ENCODE measurements at regions not wholly inside any gene's neighbourhood (a gene's known extent, or its start where the extent isn't known, plus 50 kb on each side); places are given as distances from the start of the nearest gene placed in this dataset.

DNA sequence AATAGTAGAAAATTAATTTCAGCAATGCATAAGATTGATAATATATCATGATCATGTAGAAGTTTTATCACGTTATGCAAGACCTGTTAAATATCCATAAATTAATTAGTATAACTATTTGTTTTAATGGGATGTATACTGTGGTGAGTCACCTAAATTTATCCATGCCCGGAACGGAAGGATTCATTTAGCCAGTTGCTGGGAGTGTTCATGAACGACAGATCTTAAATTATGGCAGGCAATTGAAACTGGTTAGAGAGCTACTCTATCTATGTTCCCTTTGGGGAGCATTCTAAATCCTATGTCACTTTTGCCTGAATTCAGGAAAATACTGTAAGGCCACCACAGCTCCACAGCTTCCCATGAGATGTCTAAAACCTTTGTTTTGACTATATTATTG, 1950.5 kb upstream of the AGA start:
- TF ChIP-seq, protein P1, sequence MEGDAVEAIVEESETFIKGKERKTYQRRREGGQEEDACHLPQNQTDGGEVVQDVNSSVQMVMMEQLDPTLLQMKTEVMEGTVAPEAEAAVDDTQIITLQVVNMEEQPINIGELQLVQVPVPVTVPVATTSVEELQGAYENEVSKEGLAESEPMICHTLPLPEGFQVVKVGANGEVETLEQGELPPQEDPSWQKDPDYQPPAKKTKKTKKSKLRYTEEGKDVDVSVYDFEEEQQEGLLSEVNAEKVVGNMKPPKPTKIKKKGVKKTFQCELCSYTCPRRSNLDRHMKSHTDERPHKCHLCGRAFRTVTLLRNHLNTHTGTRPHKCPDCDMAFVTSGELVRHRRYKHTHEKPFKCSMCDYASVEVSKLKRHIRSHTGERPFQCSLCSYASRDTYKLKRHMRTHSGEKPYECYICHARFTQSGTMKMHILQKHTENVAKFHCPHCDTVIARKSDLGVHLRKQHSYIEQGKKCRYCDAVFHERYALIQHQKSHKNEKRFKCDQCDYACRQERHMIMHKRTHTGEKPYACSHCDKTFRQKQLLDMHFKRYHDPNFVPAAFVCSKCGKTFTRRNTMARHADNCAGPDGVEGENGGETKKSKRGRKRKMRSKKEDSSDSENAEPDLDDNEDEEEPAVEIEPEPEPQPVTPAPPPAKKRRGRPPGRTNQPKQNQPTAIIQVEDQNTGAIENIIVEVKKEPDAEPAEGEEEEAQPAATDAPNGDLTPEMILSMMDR (IDR thresholded peaks at IDR 0.05; ENCODE audit: low read depth, low read length), result no peak

DNA sequence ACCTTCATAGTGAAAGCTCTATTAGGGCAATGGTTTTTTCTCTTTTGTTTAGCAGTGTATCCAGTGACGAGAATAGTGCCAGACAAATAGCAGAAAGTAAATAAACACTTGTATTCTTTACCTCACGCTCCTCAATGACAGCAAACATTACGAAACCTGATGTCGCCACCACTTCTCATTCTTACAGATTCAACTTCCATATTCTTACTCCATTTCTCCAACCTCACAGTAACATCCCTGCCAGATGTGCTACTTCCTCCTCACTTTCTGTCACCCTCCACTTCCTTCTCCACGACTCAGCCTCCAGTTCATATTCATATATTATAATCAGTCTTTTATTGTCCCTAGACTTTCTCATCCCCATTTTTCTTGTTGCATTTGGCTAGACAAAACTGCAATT, 1956.2 kb upstream of the AGA start:
- no peak for DNase-seq
- Histone ChIP-seq H3K4me3 (ENCODE audit: low read depth, low read length) (no peak overlapping the region), H3K9me3 (ENCODE audit: severe bottlenecking) (no peaks in the 10 kb centered on the region), H3K36me3 (no peaks in the 10 kb centered on the region), H3K27me3 (ENCODE audit: insufficient read depth, low read depth, severe bottlenecking) (peaks cover 63% of the 10 kb centered on the region), H3K27ac (no peak overlapping the region)
- TF ChIP-seq, protein P1 (IDR thresholded peaks at IDR 0.05; ENCODE audit: low read depth, low read length), result no peak

More for the DNA sequence above, 1950.5 kb upstream of the AGA start:
- Histone ChIP-seq H3K9me3 (ENCODE audit: severe bottlenecking) (no peaks in the 10 kb centered on the region), H3K27ac (no peak overlapping the region), H3K36me3 (no peaks in the 10 kb centered on the region), H3K27me3 (ENCODE audit: insufficient read depth, low read depth, severe bottlenecking) (peaks cover 47% of the 10 kb centered on the region), H3K4me3 (ENCODE audit: low read depth, low read length) (no peak overlapping the region)
- DNase-seq, result no peak

DNA sequence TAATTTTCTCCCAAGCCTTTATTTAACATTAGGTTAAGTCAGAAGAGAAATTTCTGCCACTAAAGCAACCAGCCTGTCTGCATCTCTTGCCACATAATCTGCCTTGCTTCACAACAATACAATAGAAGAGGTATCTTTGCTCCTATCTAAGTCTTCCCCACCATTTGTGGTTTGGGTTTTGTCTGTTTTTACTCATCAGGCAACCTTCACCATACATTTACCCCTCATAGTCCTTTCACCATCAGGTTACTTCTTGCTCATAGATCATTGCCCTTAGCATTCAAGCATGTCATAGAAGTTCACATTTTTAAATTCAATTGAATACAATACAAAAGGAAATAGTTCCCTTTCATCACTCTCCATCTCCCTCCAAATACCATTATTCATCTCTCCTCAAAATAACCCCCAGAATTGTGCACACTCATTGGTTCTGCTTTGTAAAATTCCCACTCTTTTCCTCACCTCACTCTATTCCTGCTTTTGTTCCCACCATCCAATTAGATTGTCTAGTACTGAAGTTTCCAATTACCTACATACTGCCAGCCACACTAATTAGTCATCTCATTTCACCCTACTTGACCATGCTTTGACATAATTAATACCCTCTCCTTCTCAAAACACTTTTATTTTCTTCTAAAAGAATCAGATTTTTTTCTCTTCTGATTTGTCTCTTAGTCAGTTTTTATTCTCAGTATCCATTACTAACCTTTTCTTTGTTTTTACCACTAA, 1957.0 kb upstream of the AGA start:
- TF ChIP-seq, protein P1 (IDR thresholded peaks at IDR 0.05; ENCODE audit: low read depth, low read length), result no peak
- Histone ChIP-seq H3K9me3 (ENCODE audit: severe bottlenecking) (no peaks in the 10 kb centered on the region), H3K36me3 (no peaks in the 10 kb centered on the region), H3K27me3 (ENCODE audit: insufficient read depth, low read depth, severe bottlenecking) (peaks cover 63% of the 10 kb centered on the region), H3K27ac (no peak overlapping the region), H3K4me3 (ENCODE audit: low read depth, low read length) (no peak overlapping the region)
- DNase-seq, result no peak

DNA sequence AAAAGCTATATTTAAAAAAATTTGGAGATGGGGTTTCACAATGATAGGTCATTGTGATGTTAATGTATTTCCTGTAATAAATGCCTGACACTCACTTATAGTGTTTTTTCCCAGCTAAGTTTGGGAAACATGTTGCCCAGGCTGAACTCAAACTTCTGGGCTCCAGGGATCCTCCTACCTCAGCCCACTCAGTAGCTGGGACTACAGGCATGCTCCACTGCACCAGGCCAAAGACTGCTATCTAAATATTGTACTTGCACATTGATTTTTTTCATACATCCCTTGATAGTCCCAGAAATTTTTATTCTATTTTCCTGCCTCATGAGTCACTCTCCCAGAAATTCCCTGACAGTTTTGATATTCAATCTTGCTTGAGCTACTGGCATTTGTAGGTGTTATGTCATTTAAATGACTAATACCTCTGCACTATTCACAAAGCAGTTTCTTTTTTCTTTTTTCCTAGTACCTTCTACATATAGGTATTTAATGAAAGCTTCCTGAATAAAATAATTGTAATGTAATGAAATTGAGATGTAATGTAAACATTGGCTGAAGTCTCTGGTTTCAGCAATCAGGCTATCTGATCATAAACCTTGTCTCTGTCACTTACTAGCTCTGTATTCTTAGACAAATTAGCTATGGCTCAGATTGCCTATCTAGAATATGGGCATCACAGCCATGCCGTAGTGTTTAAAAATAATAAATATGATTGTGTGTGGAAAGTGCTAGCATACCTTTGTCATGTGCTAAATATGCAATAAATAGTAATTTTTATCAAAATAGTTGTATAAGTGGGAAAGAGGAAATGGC, 1973.0 kb upstream of the AGA start:
- Histone ChIP-seq H3K9me3 (ENCODE audit: severe bottlenecking) (no peaks in the 10 kb centered on the region), H3K36me3 (no peaks in the 10 kb centered on the region), H3K27ac (no peak overlapping the region), H3K4me3 (ENCODE audit: low read depth, low read length) (no peak overlapping the region), H3K27me3 (ENCODE audit: insufficient read depth, low read depth, severe bottlenecking) (peaks cover 57% of the 10 kb centered on the region)
- no peak for DNase-seq
- TF ChIP-seq, protein P1 (IDR thresholded peaks at IDR 0.05; ENCODE audit: low read depth, low read length), result no peak

DNA sequence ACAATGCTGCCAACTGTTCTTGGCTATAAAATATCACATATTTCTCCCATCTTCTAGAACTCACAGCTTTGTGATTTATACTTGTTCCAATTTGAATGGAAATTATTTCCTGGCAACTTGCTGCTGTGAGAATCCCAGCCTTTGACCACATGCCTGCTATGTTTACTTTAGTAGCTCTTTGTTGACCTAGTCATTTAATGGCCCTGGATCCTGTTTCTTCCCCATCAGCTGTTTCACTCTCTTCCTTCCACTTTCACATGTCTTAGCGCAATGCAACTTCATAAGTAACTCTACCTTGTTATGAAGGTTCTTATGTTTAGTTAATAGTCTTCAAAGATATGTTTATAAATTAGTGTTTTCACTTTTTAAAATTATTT, 1973.6 kb upstream of the AGA start:
- H3K4me3 ChIP-seq (ENCODE audit: low read depth, low read length), result no peak overlapping the region
- TF ChIP-seq, protein P1 (IDR thresholded peaks at IDR 0.05; ENCODE audit: low read depth, low read length), result no peak
- peaks cover 54% of the 10 kb centered on the region for H3K27me3 ChIP-seq (ENCODE audit: insufficient read depth, low read depth, severe bottlenecking)
- H3K27ac ChIP-seq, result no peak overlapping the region
- no peaks in the 10 kb centered on the region for H3K36me3 ChIP-seq
- DNase-seq, result no peak
- no peaks in the 10 kb centered on the region for H3K9me3 ChIP-seq (ENCODE audit: severe bottlenecking)
